Uterus (tissue), 3 donors: ENCODE measurements at regions not wholly inside any gene's neighbourhood (a gene's known extent, or its start where the extent isn't known, plus 50 kb on each side); places are given as distances from the start of the nearest gene placed in this dataset.

Source experiments
- DNase-seq, 2 donors: peaks; one replicate each; pipeline ENCODE4 v3.0.0-alpha.2; 2019 to 2020
- H3K27ac ChIP-seq, 2 donors: fragments of 200-600 bp; sonication (generic); 1 replicate in 1 of 2; 2 replicates in 1 of 2; pipeline ENCODE4 v1.5.1; 2016 to 2018
- H3K27me3 ChIP-seq, 2 donors: fragments of 200-600 bp; sonication (generic); one replicate each; pipeline ENCODE4 v1.5.1; 2018 to 2019; ENCODE audit warnings: control low read depth in 1 of 2
- H3K36me3 ChIP-seq, 2 donors: fragments of 200-600 bp; sonication (generic); one replicate each; pipeline ENCODE4 v1.5.1; 2019; ENCODE audit warnings: control low read depth in 1 of 2
- H3K4me1 ChIP-seq, 2 donors: fragments of 200-600 bp; sonication (generic); one replicate each; pipeline ENCODE4 v1.5.1; 2018 to 2019; ENCODE audit warnings: control low read depth in 1 of 2
- H3K4me3 ChIP-seq, 2 donors: fragments of 200-600 bp; sonication (generic); 1 replicate in 1 of 2; 2 replicates in 1 of 2; pipeline ENCODE4 v1.5.1; 2018 to 2019; ENCODE audit warnings: mild to moderate bottlenecking in 1 of 2
- H3K9me3 ChIP-seq, 2 donors: fragments of 200-600 bp; sonication (generic); one replicate each; pipeline ENCODE4 v1.5.1; 2019; ENCODE audit warnings: control low read depth in 1 of 2
- POLR2A ChIP-seq, 2 donors: fragments of 450-650 bp; IDR thresholded peaks; one replicate each; pipeline ENCODE4 v1.6.1; 2016; ENCODE audit warnings: antibody characterized with exemption in 2 of 2, mild to moderate bottlenecking in 1 of 2, moderate library complexity in 1 of 2
- intact Hi-C: fragments of 100-400 bp; cut with DNase I; formaldehyde crosslinking; loops from one replicate; pipeline ENCODE4 v1.15.1; 2023; ENCODE audit warnings: low total_unique reads
- TF ChIP-seq, protein P1 (sequence below), 4 experiments: fragments of 200-600 bp in 2 of 4; fragments of 450-650 bp in 2 of 4; sonication (generic) in 2 of 4; IDR thresholded peaks; one replicate each; pipeline ENCODE4 v1.5.1; 2016 to 2019; ENCODE audit warnings: antibody characterized with exemption in 4 of 4, mild to moderate bottlenecking in 2 of 4, moderate library complexity in 1 of 4
- donor health status: DM: yes; HTN: yes; CAD: no.

GRCh38 chr10:10780746-10781145, 236.9 kb upstream of the CELF2 start:
- Histone ChIP-seq H3K9me3 (no peaks in the 10 kb centered on the region), H3K27ac (no peak overlapping the region), H3K27me3 (no peaks in the 10 kb centered on the region), H3K36me3 (no peaks in the 10 kb centered on the region), H3K4me1 (no peaks in the 10 kb centered on the region), H3K4me3 (no peak overlapping the region)
- DNase-seq, result no peak
- no peak for TF ChIP-seq POLR2A (IDR thresholded peaks at IDR 0.05)
- TF ChIP-seq, protein P1, sequence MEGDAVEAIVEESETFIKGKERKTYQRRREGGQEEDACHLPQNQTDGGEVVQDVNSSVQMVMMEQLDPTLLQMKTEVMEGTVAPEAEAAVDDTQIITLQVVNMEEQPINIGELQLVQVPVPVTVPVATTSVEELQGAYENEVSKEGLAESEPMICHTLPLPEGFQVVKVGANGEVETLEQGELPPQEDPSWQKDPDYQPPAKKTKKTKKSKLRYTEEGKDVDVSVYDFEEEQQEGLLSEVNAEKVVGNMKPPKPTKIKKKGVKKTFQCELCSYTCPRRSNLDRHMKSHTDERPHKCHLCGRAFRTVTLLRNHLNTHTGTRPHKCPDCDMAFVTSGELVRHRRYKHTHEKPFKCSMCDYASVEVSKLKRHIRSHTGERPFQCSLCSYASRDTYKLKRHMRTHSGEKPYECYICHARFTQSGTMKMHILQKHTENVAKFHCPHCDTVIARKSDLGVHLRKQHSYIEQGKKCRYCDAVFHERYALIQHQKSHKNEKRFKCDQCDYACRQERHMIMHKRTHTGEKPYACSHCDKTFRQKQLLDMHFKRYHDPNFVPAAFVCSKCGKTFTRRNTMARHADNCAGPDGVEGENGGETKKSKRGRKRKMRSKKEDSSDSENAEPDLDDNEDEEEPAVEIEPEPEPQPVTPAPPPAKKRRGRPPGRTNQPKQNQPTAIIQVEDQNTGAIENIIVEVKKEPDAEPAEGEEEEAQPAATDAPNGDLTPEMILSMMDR (IDR thresholded peaks at IDR 0.05), result no peak
- intact Hi-C loops, result no loop called here

DNA sequence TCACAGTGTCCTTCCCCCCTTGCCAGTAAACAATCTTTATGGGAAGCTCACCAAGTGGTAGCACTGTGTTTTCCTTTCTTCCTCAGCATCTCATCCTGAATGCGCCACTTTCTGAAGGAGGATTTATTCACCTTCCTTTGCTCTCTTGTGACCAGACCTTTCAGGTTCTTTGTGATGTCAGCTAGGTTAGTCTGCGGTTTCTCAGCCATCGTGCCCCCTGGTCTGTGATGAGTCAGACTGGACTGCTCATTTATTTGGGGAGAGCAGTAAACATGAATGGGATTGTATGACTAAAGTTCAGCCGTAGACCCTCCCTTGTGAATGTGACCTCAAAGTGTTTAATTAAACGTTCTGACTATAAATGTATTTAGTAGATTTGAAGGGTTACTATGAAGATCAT, 235.1 kb upstream of the CELF2 start:
- Histone ChIP-seq H3K4me3 (no peak overlapping the region), H3K27ac (no peak overlapping the region), H3K36me3 (no peaks in the 10 kb centered on the region), H3K4me1 (no peaks in the 10 kb centered on the region), H3K27me3 (no peaks in the 10 kb centered on the region), H3K9me3 (no peaks in the 10 kb centered on the region)
- TF ChIP-seq, protein P1 (IDR thresholded peaks at IDR 0.05), result no peak
- no peak for TF ChIP-seq POLR2A (IDR thresholded peaks at IDR 0.05)
- intact Hi-C loops, result no loop called here
- DNase-seq, result no peak

DNA sequence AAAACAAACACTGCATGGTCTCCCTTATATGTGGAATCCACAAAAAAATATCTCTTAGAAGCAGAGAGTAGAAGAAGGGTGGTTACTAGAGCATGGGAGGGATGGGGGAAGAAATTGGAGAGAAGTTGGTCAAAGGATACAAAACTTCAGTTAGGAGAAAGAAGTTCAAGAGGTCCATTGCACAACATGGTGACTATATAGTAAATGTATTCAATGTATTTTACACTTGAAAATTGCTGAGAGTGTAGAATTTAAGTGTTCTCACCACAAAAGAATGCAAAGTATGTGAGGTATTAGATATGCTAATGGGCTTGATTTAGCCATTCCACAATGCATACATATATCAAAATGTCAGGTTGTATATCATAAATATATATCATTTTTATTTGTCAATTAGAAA, 232.0 kb upstream of the CELF2 start:
- no peaks in the 10 kb centered on the region for H3K9me3 ChIP-seq
- H3K36me3 ChIP-seq, result no peaks in the 10 kb centered on the region
- H3K27ac ChIP-seq, result no peak overlapping the region
- H3K27me3 ChIP-seq, result no peaks in the 10 kb centered on the region
- intact Hi-C loops, result no loop called here
- no peak overlapping the region for H3K4me3 ChIP-seq
- no peaks in the 10 kb centered on the region for H3K4me1 ChIP-seq
- TF ChIP-seq, protein P1 (IDR thresholded peaks at IDR 0.05), result no peak
- TF ChIP-seq POLR2A (IDR thresholded peaks at IDR 0.05), result no peak
- DNase-seq, result no peak

DNA sequence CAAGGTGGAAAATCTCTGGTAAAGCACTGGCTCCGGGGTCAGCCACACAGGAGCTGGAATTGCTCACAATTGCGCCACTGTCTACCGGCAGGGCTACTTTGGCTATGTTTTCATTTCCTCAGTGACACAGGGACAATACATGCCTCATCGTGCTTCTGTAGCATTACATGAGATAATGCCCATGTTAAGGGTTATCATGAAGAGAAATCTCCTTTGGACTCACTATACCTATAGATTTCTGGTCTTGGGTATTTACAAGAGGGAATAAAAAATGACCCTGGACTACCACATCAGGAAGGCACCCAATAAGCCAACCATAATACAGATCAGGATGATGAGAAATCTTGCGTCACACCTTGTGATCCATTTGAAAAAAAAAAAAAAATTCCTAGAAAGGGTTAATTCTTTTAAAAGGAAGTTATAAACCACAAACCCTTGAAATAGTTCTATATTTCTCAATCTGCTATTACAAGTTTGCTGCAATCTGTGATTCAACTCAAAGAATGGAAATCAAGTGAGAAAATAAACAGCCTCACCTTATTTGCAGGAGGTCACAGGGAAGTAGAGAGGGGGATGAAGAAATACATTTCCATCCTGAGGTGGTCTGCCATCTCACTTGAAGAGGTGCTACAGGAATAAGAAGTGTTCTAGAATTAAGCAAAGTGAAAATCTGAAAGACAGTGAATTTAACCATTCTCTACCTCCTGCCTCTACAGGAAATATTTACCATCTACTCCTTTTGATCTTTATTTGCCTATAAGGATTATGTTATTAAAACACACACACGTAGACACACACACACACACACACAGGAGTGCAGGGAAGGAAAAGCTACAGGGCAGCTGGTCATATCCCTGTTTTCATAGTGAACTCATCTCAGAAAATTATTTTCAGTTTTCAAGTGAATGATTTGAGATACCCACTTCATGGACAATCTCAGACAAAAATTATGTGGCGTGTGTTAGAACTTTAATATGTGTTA, 231.3 kb upstream of the CELF2 start:
- Histone ChIP-seq H3K4me3 (no peak overlapping the region), H3K9me3 (no peaks in the 10 kb centered on the region), H3K4me1 (no peaks in the 10 kb centered on the region), H3K27ac (no peak overlapping the region), H3K36me3 (no peaks in the 10 kb centered on the region), H3K27me3 (no peaks in the 10 kb centered on the region)
- DNase-seq, result no peak
- intact Hi-C loops, result no loop called here
- TF ChIP-seq POLR2A (IDR thresholded peaks at IDR 0.05), result no peak
- TF ChIP-seq, protein P1 (IDR thresholded peaks at IDR 0.05), result no peak

DNA sequence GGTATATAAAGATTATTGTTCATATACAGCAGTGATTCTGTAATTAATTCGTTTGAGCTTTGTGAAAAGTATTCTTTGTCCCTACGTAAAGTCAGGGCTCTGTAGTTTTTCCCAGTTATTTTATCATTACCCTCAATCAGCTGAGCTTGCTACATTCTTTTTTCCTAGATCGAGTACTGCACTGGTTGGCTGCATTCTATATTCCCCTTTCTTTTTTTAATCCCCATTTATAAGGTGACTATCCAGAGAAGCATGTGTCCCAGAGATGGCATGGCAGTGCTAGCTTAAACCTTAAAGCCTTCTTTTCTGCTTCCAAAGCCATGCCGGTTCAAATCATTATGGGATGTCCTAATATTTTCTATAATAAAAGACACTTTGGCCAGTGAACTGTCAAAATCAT, 230.1 kb upstream of the CELF2 start:
- Histone ChIP-seq H3K4me1 (no peaks in the 10 kb centered on the region), H3K36me3 (no peaks in the 10 kb centered on the region), H3K27me3 (no peaks in the 10 kb centered on the region), H3K4me3 (no peak overlapping the region), H3K9me3 (no peaks in the 10 kb centered on the region), H3K27ac (no peak overlapping the region)
- no peak for TF ChIP-seq POLR2A (IDR thresholded peaks at IDR 0.05)
- TF ChIP-seq, protein P1 (IDR thresholded peaks at IDR 0.05), result no peak
- intact Hi-C loops, result no loop called here
- no peak for DNase-seq
